ENCODE measurements at regions not wholly inside any gene's neighbourhood (a gene's known extent, or its start where the extent isn't known, plus 50 kb on each side); places are given as distances from the start of the nearest gene placed in this dataset.
A peak's percentile ranks its signal among the peaks of the same experiment; 100 is the strongest.

DNA sequence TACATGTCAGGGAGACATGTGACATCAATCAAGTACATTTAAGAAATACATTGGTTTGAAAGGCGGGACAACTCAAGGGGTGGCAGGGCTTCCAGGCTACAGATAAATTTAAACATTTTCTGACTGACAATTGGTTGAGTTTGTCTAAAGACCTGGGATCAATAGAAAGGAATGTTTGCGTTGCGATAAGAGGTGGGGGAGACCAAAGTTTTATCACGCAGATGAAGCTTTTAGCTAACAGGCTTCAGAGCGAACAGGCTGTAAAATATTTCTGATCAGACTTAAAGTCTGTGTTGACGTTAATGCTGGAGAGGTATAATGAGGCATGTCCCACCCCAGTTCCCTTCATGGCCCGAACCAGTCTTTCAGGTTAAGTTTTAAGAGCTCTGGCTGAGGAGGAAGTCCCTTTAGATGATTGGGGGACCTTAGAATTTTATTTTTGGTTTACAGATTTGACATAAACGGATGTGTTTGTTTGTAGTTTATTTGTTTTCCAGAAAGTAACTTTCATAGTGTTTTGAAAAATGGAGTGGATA lies 346.7 kb upstream of the RASGEF1B start:
- Mint-ChIP-seq H3K27ac (peak overlapping the region; percentile 14), H3K4me3 (no peak overlapping the region), H3K4me1 (peaks cover 35% of the 10 kb centered on the region)

DNA sequence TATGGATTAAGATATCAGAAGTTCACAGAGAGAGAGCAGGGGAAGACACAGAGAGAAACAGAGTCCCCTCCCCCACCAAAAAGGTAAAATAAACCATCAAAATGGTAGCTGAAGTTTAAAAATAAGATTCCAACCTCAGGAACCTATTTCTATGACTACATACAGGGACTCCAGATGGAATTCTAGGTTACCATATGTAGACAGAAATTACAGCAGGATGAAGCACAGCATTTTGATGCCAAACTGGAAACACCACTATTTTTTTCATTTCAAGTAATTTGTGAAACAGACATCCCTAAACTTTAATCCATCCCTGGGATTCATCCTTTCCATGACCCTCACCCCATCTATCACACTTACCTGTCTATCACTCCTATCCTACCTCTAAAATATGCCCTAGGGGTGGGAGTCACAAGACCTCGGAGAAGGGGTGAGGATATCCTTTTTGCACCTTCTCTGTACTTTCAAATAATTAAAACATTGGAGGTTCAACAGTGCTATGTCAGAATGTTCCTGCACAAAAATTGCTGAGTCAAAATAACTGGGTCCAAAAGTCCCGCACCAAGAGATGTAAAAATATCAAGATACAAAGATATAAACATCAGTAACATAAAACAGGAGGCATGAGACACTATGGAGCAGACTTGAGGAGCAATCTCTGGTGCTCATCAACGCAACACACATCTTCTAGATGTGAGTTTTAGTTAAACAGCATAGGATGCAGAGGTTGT lies 344.5 kb upstream of the RASGEF1B start:
- no peak for DNase-seq
- Mint-ChIP-seq H3K27ac (no peak overlapping the region), H3K27me3 (ENCODE audit: insufficient read depth) (no peaks in the 10 kb centered on the region), H3K9me3 (peaks cover 2% of the 10 kb centered on the region), H3K36me3 (ENCODE audit: low read depth) (no peaks in the 10 kb centered on the region), H3K4me3 (no peak overlapping the region), H3K4me1 (peaks cover 35% of the 10 kb centered on the region)
- 98 to 100% methylated on average over 2 to 3 of the region's 3 CpGs for WGBS, 2 experiments (ENCODE audit: insufficient coverage in 1 of 2, insufficient read length in 1 of 2)
- H3K9ac ChIP-seq (ENCODE audit: extremely low read depth, low read length, poor library complexity, severe bottlenecking): no peak overlapping the region
- H3K4me1 ChIP-seq (ENCODE audit: control insufficient read depth, insufficient read depth, low read length): peaks cover 9% of the 10 kb centered on the region
- H3K27me3 ChIP-seq (ENCODE audit: control insufficient read depth, insufficient read depth, low read length, poor library complexity, severe bottlenecking): no peaks in the 10 kb centered on the region
- H3K27ac ChIP-seq (ENCODE audit: low read depth, low read length): no peak overlapping the region
- H3K9me3 ChIP-seq (ENCODE audit: control insufficient read depth, low read length): no peaks in the 10 kb centered on the region
- no peaks in the 10 kb centered on the region for H3K36me3 ChIP-seq (ENCODE audit: control insufficient read depth, insufficient read depth, low read length)
- H3K4me3 ChIP-seq (ENCODE audit: low read length): no peak overlapping the region
- TF ChIP-seq, protein P1, sequence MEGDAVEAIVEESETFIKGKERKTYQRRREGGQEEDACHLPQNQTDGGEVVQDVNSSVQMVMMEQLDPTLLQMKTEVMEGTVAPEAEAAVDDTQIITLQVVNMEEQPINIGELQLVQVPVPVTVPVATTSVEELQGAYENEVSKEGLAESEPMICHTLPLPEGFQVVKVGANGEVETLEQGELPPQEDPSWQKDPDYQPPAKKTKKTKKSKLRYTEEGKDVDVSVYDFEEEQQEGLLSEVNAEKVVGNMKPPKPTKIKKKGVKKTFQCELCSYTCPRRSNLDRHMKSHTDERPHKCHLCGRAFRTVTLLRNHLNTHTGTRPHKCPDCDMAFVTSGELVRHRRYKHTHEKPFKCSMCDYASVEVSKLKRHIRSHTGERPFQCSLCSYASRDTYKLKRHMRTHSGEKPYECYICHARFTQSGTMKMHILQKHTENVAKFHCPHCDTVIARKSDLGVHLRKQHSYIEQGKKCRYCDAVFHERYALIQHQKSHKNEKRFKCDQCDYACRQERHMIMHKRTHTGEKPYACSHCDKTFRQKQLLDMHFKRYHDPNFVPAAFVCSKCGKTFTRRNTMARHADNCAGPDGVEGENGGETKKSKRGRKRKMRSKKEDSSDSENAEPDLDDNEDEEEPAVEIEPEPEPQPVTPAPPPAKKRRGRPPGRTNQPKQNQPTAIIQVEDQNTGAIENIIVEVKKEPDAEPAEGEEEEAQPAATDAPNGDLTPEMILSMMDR (conservative IDR thresholded peaks at IDR 0.05): no peak

More for the DNA sequence above, 346.7 kb upstream of the RASGEF1B start:
- Mint-ChIP-seq H3K27me3 (ENCODE audit: insufficient read depth) (no peaks in the 10 kb centered on the region), H3K9me3 (peaks cover 2% of the 10 kb centered on the region), H3K36me3 (ENCODE audit: low read depth) (no peaks in the 10 kb centered on the region)
- Histone ChIP-seq H3K27ac (ENCODE audit: low read depth, low read length) (no peak overlapping the region), H3K36me3 (ENCODE audit: control insufficient read depth, insufficient read depth, low read length) (no peaks in the 10 kb centered on the region), H3K4me1 (ENCODE audit: control insufficient read depth, insufficient read depth, low read length) (peaks cover 9% of the 10 kb centered on the region), H3K27me3 (ENCODE audit: control insufficient read depth, insufficient read depth, low read length, poor library complexity, severe bottlenecking) (no peaks in the 10 kb centered on the region), H3K9me3 (ENCODE audit: control insufficient read depth, low read length) (no peaks in the 10 kb centered on the region), H3K9ac (ENCODE audit: extremely low read depth, low read length, poor library complexity, severe bottlenecking) (no peak overlapping the region), H3K4me3 (ENCODE audit: low read length) (no peak overlapping the region)
- no peak for DNase-seq
- 83 to 86% methylated on average over 4 to 8 of the region's 8 CpGs for WGBS, 2 experiments (ENCODE audit: insufficient coverage in 1 of 2, insufficient read length in 1 of 2)
- TF ChIP-seq, protein P1 (conservative IDR thresholded peaks at IDR 0.05): no peak

DNA sequence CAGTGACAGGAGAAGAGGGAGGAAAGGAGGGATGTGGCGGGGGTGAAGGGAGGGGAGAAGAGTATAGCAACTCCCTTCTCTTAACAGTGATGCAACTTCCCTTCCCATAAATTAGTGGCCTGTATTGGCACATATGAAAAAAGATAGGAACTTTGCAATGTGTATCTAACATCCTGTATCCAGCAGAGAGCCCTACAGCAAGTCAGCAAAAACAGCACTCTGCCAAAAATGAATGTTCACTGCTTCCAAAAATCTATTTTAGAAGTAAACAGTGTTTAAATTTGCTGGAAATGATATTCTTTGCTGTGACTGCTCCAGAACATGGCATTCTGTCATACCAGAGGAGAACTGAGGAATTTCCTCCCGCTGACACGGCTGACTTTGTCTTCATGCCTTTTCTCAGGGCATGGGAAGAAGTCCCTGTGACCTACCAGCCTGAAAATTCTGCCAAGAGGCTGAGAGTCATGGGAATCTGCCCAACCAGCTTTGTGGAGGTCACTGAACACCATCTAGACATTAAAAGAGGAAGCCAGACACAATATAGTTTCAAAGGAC lies 343.4 kb upstream of the RASGEF1B start:
- Histone ChIP-seq H3K9ac (ENCODE audit: extremely low read depth, low read length, poor library complexity, severe bottlenecking) (no peak overlapping the region), H3K27ac (ENCODE audit: low read depth, low read length) (no peak overlapping the region), H3K4me3 (ENCODE audit: low read length) (no peak overlapping the region), H3K4me1 (ENCODE audit: control insufficient read depth, insufficient read depth, low read length) (peaks cover 9% of the 10 kb centered on the region), H3K9me3 (ENCODE audit: control insufficient read depth, low read length) (no peaks in the 10 kb centered on the region), H3K36me3 (ENCODE audit: control insufficient read depth, insufficient read depth, low read length) (no peaks in the 10 kb centered on the region), H3K27me3 (ENCODE audit: control insufficient read depth, insufficient read depth, low read length, poor library complexity, severe bottlenecking) (no peaks in the 10 kb centered on the region)
- Mint-ChIP-seq H3K4me1 (peaks cover 31% of the 10 kb centered on the region), H3K27ac (no peak overlapping the region), H3K4me3 (no peak overlapping the region), H3K9me3 (no peaks in the 10 kb centered on the region), H3K36me3 (ENCODE audit: low read depth) (no peaks in the 10 kb centered on the region), H3K27me3 (ENCODE audit: insufficient read depth) (no peaks in the 10 kb centered on the region)
- TF ChIP-seq, protein P1 (conservative IDR thresholded peaks at IDR 0.05): no peak
- DNase-seq: no peak
- WGBS, 2 experiments (ENCODE audit: insufficient coverage in 1 of 2, insufficient read length in 1 of 2): 89 to 100% methylated on average over 2 of the region's 3 CpGs
